K562 (cell line): ENCODE measurements at regions not wholly inside any gene's neighbourhood (a gene's known extent, or its start where the extent isn't known, plus 50 kb on each side); places are given as distances from the start of the nearest gene placed in this dataset.
"Not testable (repeated sequence)": the region's sequence is repeated elsewhere in the genome, so short reads cannot be mapped to it uniquely, and the experiment has no call there.

ENCODE experiments used
- CREB1 ChIP-seq, 2 experiments: sonication (generic) in 1 of 2; formaldehyde crosslinking in 1 of 2; IDR thresholded peaks; 2 replicates each; pipeline versions ENCODE4 v1.6.1 to v1.8.0; 2012 to 2022; ENCODE audit warnings: inconsistent platforms in 1 of 2, mild to moderate bottlenecking in 1 of 2, missing genetic modification reagents in 1 of 2, moderate library complexity in 1 of 2
- REST ChIP-seq, 2 experiments: fragments of 450-650 bp; formaldehyde crosslinking in 1 of 2; IDR thresholded peaks; 2 replicates each; pipeline versions ENCODE4 v1.4.0 to v1.6.1; 2014 to 2020; ENCODE audit warnings: mild to moderate bottlenecking in 2 of 2, borderline replicate concordance in 1 of 2, low read depth in 1 of 2

GRCh38 chr5:50607456-50607855 lies 59.0 kb upstream of the PARP8 start:
- TF ChIP-seq REST (IDR thresholded peaks at IDR 0.05; ENCODE audit: borderline replicate concordance); REST (CRISPR knock-in tag; IDR thresholded peaks at IDR 0.05; ENCODE audit: low read depth); CREB1 (IDR thresholded peaks at IDR 0.05); CREB1 (CRISPR knock-in tag; IDR thresholded peaks at IDR 0.05): not testable (repeated sequence)
